ENCODE measurements at regions not wholly inside any gene's neighbourhood (a gene's known extent, or its start where the extent isn't known, plus 50 kb on each side); places are given as distances from the start of the nearest gene placed in this dataset.

- DNase-seq, result no peak
Observed at GRCh38 chr5:167877924-167878323, 413.5 kb upstream of the WWC1 start.

DNA sequence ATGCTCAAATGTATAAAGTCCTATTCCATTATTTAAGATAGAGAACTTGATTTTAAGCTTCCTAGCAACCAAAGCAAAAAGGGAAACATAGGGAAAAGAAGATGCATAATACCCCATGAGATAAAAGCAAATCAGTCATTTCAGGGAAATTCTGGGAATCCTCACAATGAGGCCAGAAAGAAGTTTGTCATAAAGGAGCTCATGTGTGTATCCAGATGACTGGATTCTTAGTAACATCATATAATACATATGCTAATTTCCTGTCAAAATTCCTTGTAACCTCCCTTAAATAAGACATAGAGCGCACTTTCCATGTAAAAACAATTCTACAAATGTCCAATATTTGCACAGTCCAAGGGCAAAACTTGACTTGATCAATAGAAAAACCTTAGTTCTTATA is 411.0 kb upstream of the WWC1 start:
- no peak for DNase-seq

DNA sequence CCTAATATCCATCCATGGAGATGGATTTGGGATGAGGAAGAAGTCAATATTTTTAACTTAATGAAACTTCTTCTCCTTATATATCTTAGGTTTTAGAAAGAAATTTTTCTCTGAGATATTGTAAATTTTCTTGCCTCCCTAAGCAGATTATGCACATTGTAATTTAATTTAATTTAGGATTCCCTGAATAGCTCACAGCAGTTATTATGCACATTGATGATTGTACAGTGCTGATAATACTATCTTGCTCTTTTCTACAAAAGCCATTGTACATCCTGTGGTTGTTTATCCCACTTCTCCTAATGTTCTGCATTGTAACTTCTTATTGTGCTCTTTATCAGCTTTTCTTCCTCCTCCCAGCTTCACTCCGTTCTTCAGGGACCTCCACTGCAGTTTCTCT is 410.4 kb upstream of the WWC1 start:
- no peak for DNase-seq

DNA sequence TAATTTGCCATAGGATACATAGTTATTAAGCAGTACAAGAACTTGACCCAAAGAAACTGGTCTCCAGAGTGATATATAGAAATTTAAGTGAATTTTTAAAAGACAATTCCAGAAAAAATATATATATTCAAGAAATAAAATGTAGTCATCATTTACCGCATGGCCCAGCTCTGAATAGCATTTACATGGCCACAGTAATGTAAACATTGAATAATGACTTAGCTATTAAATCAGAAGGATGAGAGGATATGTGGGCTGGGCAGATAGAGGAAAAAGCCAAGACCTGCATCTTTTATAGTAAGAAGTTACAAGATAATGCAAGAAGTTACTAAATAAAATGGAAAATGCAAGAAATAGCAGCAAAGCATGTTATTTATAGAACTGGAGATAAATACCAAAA is 405.2 kb upstream of the WWC1 start:
- DNase-seq, result no peak

DNA sequence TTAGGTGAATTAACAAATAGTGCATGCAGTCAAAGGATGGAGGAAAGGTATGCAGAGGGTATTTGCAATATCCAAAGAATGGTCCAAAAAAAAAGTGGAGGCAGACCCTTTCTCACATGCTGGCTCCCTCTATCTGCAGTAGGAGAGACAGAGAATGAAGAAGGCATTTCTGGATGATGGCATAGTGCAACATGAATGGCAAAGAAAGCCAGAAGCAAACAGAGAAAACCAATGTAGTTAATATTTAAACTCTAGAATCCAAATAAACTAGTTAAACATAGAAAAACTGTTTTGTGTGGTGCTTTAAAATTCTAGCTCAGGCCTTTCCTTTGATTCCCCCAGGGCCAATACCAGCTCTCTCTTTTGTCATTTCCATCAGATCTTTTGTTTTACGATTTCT is 403.1 kb upstream of the WWC1 start:
- DNase-seq, result no peak

DNA sequence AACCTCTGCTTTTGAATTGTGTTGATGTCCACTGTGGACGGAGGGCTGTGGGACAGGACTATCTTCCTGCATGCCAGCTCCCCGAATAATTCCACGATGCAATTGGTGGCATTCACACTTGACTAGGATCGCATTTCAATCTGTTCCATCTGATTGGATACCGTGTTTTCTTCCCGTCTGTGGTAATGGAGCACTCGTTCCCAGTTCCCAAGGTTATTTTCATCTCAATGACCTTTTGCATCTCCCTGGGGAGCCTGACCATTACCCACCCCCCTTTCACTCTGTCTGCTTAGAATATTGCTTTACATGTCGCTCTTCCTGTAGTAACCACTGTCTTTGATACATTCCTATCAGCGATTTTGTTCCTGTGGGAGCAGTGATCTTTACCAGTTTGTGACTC is 402.2 kb upstream of the WWC1 start:
- no peak for DNase-seq

- no peak for DNase-seq
Observed at GRCh38 chr5:167892352-167893115, 398.9 kb upstream of the WWC1 start.

DNA sequence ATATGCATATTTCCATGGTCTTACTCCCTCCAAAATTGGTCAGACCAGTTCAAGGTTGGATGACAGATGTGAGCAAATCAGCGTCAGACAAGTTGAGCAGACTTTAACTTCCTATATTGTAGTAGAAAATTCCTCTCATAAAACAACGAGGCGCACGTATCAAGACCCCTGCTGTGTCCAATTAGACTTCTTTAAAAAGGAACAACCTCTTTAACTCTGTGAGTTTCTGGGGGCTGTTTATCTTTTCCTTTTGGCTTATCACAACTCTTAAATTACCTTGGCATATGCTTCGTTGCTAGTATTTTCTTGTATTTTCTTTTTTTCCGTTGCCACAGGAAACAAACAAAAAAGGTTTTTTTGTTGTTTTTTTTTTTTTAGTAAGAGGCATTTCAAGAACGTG is 398.2 kb upstream of the WWC1 start:
- no peak for DNase-seq

DNA sequence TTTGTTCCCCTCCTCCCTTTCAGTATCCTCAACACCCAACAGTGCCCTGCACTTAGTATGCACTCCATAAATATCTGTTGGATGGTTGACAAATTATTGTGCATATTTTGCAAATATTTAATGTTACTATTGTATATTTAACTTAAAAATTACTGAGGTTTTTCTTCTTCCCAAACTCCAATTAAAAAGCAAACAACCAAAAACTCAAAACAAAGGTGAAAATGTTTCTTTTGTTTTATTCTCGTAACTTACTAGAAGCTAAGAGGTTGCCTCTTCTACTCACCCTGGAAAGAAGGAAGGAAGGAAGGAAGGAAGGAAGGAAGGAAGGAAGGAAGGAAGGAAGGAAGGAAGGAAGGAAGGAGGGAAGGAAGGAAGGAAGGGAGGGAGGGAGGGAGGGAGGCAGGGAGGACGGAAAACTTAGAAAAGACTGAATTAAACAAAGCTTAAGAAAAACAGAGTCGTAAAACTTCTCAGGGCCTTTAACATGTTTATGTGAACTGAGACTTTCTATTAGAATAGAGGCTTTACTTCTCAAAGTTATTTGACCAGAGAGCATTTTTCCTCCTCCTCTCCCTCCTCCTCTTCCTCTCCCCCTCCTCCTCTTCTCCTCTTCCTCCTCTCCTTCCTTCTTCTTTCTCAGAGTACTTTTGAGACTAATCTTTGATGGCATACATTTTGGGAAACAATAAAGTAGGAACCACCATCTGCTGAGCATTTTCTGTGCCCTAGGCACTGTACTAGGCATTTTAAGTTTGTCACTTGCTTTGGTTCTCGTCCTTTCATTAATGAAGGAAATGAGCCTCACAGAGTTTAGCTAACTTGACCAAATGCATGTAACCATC is 396.6 kb upstream of the WWC1 start:
- DNase-seq, result no peak

DNA sequence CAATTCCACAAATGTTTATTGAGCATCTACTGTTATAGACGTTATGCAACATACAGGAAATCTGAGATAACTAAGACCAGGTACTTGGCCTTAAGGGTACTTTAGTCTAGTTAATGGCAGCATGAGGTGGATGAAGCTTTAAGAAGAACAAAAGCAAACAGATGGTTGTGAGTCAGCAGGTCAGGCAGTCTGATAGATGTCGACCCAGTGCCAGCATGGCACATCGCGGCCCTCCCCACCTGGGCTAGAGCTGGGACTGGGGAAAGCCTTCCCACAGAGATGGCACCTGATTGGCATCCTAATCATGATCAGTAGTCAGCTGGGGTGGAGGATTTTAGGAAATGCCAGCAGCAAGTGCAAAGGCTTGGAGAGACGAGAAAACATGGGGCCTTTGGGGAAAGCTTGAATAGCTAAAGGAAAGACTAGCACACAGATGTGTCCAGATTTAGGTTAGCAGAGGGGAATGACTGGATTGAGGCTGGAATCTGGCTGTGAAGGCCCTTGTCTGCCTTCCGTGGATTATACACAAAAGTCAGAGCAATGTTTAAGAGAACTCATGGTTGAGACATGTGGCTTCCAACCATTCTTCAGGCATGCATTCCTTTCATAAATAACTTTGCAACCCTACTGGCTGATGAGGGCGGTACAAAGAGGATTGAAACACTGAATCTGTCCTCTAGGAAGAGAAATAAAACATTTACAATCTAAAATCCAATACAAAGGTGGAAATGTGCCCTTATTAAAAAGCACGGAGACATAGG is 395.4 kb upstream of the WWC1 start:
- no peak for DNase-seq

DNA sequence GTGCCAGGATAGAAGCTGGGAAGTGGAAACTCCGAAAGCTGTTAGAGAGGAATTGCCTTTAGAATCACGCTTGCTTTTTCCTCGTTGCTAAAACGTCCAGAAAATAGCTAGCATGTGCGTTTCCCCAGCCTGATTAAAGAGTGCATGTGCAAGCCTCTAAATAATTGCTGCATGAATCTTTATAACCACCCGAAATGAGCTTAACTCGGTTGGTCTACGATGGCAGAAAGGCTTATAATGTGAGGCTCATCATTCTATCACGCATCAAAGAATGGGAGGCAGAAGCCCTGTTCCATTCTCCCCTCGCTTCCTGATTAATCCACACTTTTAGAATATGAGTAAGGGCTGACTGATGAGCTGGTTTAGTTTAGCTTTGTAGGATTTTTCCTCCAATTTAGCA is 394.6 kb upstream of the WWC1 start:
- no peak for DNase-seq

- no peak for DNase-seq
Observed at GRCh38 chr5:167897371-167897770, 394.1 kb upstream of the WWC1 start.

GRCh38 chr5:167898361-167899042 is 392.9 kb upstream of the WWC1 start:
- DNase-seq, result no peak

- DNase-seq, result no peak
Observed at GRCh38 chr5:167899490-167900070, 391.9 kb upstream of the WWC1 start.

- no peak for DNase-seq
Observed at GRCh38 chr5:167900340-167900935, 391.0 kb upstream of the WWC1 start.

GRCh38 chr5:167902298-167902697 is 389.1 kb upstream of the WWC1 start:
- DNase-seq, result no peak

DNA sequence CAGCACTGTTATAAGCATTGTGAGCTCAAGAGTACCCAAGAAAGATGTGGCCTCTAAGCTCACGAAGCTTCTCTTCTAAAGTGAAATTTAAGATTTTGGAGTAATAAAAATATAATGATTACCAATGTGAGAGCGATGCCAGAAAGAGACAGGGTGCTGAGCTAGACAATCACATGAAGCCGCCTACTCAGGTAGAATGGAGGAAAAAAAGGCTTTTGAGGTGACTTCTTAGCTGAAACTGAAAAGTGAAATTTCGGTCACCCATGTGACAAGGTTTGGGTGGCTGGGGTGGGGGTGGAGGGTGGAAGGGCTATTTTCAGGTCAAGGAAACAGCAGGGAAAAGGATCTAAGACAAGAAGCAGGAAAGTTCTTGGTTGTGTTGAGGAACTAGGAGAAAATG is 388.2 kb upstream of the WWC1 start:
- DNase-seq, result no peak

- DNase-seq, result no peak
Observed at GRCh38 chr5:167903659-167904058, 387.8 kb upstream of the WWC1 start.

DNA sequence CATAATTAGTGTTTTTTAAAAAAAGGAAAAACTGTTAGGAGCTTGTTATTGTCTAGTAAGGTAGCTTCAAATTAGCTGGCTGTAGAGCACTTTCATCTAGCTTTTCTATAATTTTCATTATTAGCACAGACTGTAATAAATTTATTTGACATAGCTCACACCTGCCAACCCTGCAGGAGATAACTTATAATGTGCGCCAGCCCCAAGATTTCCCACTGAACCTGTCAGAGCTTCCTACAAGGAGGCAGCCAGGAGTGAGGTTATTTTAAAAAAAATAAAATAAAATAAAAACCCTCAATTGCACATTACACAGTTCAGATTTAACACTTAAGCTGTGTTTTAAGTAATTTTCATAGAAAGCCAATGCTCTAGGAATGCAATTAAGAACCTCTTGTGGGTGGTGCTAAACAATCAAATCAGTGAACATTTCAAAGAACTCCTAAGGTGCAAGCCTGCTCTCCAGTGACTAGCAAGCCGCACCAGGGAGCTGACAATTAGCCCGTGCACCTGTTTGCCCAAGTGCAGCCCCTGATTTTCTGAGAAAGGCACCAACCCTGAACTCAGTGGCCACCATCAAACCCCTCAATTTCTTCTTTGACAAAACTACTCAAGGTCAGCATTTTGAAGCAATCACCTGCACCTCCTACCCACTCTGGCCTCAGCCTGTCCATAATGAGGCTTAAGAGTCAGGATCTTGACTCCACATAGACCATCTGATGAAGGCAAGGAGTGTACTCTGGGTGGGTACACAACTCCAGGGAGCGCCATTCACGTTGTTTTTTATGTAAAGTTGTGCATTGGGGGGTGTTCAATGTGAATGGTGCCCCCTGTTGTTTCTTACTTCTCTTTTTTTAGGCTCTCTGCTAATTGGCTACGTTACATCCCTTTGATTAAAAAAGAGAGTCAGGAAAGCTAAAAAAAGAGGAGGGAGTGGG is 385.3 kb upstream of the WWC1 start:
- peak in 1 of 2 experiments; percentile 14 for DNase-seq

DNA sequence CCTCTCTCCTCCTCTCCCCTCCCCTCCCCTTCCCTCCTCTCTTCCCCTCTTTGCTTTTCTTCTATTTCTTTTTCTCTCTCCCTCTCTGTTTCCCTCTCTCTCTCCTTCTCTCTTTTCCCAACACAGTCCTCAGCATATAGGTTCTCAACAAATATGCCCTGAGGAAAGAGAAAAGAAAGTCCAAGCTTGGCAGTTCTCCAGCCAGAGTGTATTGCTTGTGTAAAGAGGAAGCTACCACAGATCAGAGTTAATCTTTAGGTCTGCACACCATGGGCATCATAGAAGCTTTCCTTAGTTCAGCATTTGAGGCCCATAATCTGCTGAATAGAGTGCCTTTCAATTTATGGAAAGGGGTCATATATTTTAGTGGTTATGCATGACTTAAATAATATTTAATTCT is 382.8 kb upstream of the WWC1 start:
- DNase-seq, result no peak

Data from NCI-H2081 (cell line).